ENCODE measurements at regions not wholly inside any gene's neighbourhood (a gene's known extent, or its start where the extent isn't known, plus 50 kb on each side); places are given as distances from the start of the nearest gene placed in this dataset.

DNA sequence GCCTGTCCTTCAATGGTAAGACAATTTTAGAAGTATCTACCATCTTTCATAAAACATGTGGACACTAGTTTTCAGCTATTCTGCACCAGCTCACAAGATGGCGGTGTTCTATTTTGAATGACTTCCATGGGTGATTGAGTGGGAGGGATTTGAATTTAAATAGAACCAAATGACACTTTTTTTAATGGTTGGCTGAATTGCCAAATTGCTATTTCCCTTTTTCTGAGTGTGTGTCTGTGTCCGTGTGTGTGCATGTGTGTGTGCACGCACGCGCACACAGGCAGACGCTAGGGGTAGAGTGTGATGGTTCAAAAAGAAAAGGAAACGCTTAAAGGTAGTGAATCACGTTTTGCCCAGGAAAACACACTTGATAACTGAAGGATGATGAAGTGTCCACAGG is 362.6 kb downstream of the DAD1 start:
- H3K9me1 ChIP-seq (ENCODE audit: insufficient read depth, low read length), result 0 out of 2 replicates have a peak, but pooled peaks cover 4% of the 10 kb centered on the region
- H3K4me1 ChIP-seq (ENCODE audit: control insufficient read depth, insufficient read depth, low read length), result peaks cover 15% of the 10 kb centered on the region
- H2BK5ac ChIP-seq (ENCODE audit: low read depth, low read length, poor library complexity, severe bottlenecking), result peak overlapping the region; percentile 93
- peak overlapping the region; percentile 92 for H2BK20ac ChIP-seq (ENCODE audit: low read depth, low read length)
- peak overlapping the region; percentile 73 for H3K14ac ChIP-seq (replicated peaks; ENCODE audit: low read depth, low read length)
- peak overlapping the region; percentile 28; the same call in 1 of the 2 replicates for H3K9ac ChIP-seq (ENCODE audit: low read depth, low read length)
- H4K5ac ChIP-seq (ENCODE audit: low read depth, low read length), result peak overlapping the region; percentile 93; the same call in 1 of the 2 replicates
- H4K91ac ChIP-seq (ENCODE audit: insufficient read depth, low read depth, low read length), result peak overlapping the region; percentile 79
- peak overlapping the region; percentile 94 for H3K4ac ChIP-seq (ENCODE audit: low read depth, low read length)
- peak overlapping the region; percentile 84; the same call in 1 of the 2 replicates for H3K4me2 ChIP-seq (ENCODE audit: low read depth, low read length)
- peak overlapping the region; percentile 90 for H2BK120ac ChIP-seq (ENCODE audit: low read depth, low read length)
- H4K20me1 ChIP-seq (ENCODE audit: insufficient read depth, low read length), result no peaks in the 10 kb centered on the region
- no peak overlapping the region for H2AK9ac ChIP-seq (replicated peaks; ENCODE audit: low read depth, low read length, poor library complexity)
- DNase-seq, result peak; percentile 59
- H4K8ac ChIP-seq (ENCODE audit: low read depth in 2 of 2, low read length in 2 of 2), result peak overlapping the region; percentile 66 to 87; a peak in 3 of 4 replicates
- intact Hi-C loops (cut with micrococcal nuclease), result loop anchor here (5.0 kb wide), 2 partner anchors 51 to 71 kb away; no protein-coding TSS in a partner anchor
- peak overlapping the region; percentile 64 for H3K23ac ChIP-seq (ENCODE audit: low read depth, low read length)
- H3K56ac ChIP-seq (ENCODE audit: extremely low read depth, insufficient read depth, low read length), result peak overlapping the region; percentile 86; the same call in 1 of the 2 replicates
- peak overlapping the region; percentile 39 for H2AFZ ChIP-seq (replicated peaks; ENCODE audit: low read length, poor library complexity)
- 85% methylated on average over 6 of the region's 8 CpGs; no CpG with 5 or more reads in 1 of the 2 experiments for WGBS, 2 experiments (ENCODE audit: extremely low coverage in 2 of 2, insufficient read length in 1 of 2)
- no peaks in the 10 kb centered on the region for H3K27me3 ChIP-seq (ENCODE audit: control insufficient read depth, insufficient read depth, low read length)
- BruUV-seq (replicated peaks), result no TSS peak
- no peak overlapping the region for H3K4me3 ChIP-seq (ENCODE audit: insufficient read depth, low read depth, low read length)
- peak; percentile 31 for ATAC-seq (ENCODE audit: low read depth)
- H2AK5ac ChIP-seq (ENCODE audit: low read depth, low read length), result peak overlapping the region; percentile 82; the same call in 1 of the 2 replicates
- TF ChIP-seq CHD1 (IDR thresholded peaks at IDR 0.05; ENCODE audit: low read depth, low read length) (no peak), SMC3 (IDR thresholded peaks at IDR 0.05; ENCODE audit: low read depth, low read length) (0 out of 2 replicates have a peak, but pooled peaks have one; percentile 21), RAD21 (IDR thresholded peaks at IDR 0.05; ENCODE audit: low read length) (peak; percentile 56)
- TF ChIP-seq, protein P1, sequence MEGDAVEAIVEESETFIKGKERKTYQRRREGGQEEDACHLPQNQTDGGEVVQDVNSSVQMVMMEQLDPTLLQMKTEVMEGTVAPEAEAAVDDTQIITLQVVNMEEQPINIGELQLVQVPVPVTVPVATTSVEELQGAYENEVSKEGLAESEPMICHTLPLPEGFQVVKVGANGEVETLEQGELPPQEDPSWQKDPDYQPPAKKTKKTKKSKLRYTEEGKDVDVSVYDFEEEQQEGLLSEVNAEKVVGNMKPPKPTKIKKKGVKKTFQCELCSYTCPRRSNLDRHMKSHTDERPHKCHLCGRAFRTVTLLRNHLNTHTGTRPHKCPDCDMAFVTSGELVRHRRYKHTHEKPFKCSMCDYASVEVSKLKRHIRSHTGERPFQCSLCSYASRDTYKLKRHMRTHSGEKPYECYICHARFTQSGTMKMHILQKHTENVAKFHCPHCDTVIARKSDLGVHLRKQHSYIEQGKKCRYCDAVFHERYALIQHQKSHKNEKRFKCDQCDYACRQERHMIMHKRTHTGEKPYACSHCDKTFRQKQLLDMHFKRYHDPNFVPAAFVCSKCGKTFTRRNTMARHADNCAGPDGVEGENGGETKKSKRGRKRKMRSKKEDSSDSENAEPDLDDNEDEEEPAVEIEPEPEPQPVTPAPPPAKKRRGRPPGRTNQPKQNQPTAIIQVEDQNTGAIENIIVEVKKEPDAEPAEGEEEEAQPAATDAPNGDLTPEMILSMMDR (conservative IDR thresholded peaks at IDR 0.05; ENCODE audit: low read depth, low read length), result peak; percentile 46
- in situ Hi-C loops (cut with MboI; ENCODE audit: low sequenced_read_pairs), result no loop called here
- H3K36me3 ChIP-seq (ENCODE audit: control insufficient read depth, insufficient read depth, low read length), result no peaks in the 10 kb centered on the region
- H2BK15ac ChIP-seq (ENCODE audit: low read depth, low read length), result peak overlapping the region; percentile 86; the same call in 2 of the 3 replicates
- peak overlapping the region; percentile 98 for H3K18ac ChIP-seq (ENCODE audit: low read depth, low read length)
- H3K79me1 ChIP-seq (ENCODE audit: low read depth in 1 of 2, low read length in 2 of 2), result no peaks in the 10 kb centered on the region
- dilution Hi-C loops (cut with HindIII; ENCODE audit: low sequenced_read_pairs, unreplicated experiment), result no loop called here
- CTCF ChIA-PET, result interaction anchor here (0.9 to 2.7 kb wide), 5 partner anchors 21 to 149 kb away, joined by 3 to 9 read pairs (median 4); no protein-coding TSS in a partner anchor
- POLR2A ChIA-PET (ENCODE audit: unreplicated experiment), result no interaction called here
- peak overlapping the region; percentile 74; the same call in 1 of the 2 replicates for H3K27ac ChIP-seq (ENCODE audit: insufficient read depth, low read length)
- H3K9me3 ChIP-seq (ENCODE audit: control insufficient read depth, insufficient read depth, low read length), result no peaks in the 10 kb centered on the region

All from IMR-90 (cell line).